HG03342 (cell line): ENCODE measurements at regions not wholly inside any gene's neighbourhood (a gene's known extent, or its start where the extent isn't known, plus 50 kb on each side); places are given as distances from the start of the nearest gene placed in this dataset.

Experiments used
- ATAC-seq: cut with Tn5 transposase; IDR thresholded peaks from one replicate; pipeline ENCODE4 v1.9.1; 2021; ENCODE audit warnings: mild to moderate bottlenecking, moderate library complexity; ENCODE audit not compliant: unreplicated experiment

DNA sequence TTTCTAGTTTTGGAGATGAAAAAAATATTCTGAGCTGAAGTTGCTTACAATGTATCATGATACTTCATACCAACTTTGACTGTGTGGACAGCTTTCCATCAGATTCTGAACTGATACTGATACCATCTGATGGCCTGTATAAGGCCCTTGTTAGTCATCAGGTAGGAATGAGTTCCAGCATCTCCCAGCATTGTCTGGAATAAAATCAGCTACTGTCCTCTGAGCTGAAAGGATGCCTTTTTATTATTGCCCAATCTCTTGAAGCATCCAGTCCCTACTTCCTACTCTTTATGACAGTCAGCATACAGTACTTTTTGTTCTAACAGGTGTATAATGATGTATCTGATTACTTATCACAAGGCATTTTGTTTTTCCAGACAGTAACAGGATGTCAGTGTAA is 70.6 kb upstream of the EYA4 start:
- ATAC-seq = no peak

DNA sequence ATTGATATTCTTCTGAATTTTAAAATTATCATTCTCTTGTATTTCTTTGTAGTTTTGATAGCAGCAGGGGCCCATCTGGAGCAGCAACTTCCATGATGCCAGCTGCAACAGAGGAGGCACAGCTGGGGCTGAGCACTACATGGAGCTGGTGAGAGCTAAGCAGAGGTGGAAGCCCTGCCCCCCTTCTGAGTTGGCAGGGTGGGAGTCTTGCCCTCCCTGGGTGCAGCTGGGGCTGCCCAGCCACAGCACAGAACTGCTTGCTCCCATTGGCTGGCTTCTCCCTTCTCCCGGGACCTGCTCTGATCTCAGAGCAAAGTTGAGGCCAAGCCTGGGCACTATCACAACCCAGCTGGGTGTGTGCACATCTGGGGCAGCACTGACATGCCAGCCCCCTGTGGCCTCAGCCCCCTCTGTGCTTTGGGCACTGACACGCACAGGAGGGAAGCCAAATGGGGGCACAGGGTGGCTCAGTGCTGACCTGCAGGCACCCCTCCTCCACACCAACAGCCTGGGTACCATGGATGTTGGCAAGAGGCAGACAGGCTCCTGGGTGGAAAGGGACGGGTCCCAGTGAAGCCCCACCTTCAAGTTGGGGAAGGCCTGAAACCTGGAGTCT is 69.1 kb upstream of the EYA4 start:
- ATAC-seq = no peak

DNA sequence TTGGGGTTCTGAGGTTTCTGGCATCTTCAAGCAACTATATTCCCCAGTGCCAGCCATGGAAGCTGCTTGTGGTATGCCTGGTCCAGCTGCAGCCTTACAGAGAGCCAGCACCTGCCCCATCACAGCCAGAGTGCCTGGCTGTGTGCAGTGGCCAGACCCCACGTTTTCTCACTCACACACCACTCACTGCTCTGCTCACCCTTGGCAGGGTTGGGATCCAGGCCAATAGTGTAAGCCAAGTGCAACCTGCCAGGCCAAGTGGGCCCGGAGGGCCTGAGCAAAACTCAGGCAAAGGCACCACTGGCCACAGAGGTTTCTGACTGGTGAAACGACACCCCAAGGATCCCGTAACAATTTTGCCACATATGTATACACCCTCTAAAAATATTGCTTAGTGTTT is 67.9 kb upstream of the EYA4 start:
- no peak for ATAC-seq

DNA sequence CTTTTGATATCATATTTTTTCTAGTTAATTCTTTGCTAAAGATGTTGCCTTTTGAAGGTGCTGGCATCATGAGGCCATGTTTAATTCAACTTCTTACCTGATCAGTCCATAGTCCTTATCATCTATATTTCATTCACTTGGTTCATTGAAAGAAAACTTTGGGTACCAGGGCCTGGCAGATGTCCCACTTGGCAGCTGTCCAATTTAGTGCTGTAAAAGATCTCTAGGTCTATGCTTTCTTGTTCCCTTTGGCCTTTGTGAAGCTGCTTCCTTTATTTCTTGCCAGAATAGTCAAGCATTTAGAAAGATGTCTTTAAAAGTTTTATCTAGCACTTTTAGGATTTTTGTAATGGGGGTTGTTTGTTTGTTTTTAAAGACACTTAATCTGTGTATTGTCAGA is 61.7 kb upstream of the EYA4 start:
- no peak for ATAC-seq

DNA sequence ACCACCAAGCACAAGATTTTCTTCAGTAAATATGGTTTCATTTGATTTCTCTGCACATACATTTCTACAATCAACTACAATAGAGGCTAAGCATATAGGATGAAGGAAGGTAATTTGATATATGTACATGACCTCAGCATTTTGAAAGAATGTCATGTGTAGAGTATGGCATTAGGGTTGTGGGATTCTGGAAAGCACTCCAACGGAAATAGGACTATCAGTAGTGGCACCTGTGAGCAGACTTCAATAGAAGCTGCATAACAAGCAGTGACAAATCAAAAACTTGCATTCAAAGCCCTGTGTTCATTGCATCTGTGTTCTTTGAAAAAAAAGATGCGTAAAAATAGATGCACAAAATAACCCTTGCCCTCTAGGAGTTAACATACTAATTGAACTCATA is 57.5 kb upstream of the EYA4 start:
- no peak for ATAC-seq

DNA sequence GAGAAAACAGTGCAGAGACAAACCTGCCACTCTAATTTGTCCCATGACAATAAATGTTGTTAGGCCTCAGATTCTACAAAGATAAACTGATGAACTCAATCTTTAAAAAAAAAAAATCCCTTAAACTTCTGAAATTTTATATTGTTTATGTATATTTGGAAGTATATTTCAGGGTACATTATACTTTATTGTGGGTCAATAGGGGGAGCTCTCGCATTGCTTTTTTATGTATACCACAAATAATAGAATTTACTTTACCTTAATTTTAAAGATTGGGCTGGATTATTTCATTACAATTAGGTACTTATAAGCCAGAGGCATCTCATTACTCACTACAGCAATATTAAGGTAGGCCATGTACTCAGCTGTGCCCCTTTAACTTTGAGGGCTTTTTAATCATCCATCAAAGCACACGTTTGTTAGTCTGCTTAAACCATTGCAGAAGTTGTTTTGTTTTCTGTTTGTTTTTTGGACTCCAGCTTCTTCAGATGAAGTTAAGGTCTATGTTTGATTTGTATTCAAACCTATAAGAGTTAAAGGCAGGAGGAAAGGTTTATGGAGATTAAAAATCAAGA is 56.3 kb upstream of the EYA4 start:
- ATAC-seq = no peak

DNA sequence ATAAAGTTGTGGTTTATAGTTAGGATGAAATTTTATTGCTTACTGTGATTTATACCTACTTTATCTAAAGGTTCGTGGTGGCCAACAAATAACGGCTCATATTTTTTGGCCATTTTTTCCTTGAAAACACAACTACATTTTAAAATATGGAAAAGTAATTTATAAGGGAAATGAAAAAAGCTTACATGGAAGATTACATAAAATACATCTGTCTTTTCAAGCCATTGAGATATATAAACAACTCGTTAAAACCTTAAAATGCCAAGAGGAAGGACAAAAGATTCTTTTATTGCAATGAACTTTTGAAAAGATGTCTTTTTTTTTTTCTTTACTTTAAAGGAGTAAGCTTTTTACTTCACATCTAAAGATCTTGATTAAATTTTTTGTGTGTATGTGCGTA is 55.4 kb upstream of the EYA4 start:
- ATAC-seq = no peak

DNA sequence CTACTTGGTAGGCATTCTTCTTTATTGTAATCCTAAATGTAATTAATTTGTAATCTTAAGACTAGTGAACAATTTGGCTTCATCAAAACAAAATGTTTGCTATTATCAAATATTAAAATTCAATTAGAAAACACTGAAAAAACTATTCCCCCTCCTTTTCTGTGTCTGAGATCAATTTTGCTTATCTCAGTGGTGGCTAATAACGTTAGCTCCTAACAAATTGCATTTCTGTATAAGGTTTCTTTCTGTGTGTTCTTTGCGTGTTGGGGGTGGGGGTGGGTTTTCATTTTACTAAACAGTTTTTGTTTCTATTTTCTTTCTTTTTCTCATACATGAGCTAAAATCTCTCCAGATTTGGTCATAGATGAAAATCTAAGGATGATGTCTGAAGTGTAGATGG is 54.0 kb upstream of the EYA4 start:
- ATAC-seq = no peak

DNA sequence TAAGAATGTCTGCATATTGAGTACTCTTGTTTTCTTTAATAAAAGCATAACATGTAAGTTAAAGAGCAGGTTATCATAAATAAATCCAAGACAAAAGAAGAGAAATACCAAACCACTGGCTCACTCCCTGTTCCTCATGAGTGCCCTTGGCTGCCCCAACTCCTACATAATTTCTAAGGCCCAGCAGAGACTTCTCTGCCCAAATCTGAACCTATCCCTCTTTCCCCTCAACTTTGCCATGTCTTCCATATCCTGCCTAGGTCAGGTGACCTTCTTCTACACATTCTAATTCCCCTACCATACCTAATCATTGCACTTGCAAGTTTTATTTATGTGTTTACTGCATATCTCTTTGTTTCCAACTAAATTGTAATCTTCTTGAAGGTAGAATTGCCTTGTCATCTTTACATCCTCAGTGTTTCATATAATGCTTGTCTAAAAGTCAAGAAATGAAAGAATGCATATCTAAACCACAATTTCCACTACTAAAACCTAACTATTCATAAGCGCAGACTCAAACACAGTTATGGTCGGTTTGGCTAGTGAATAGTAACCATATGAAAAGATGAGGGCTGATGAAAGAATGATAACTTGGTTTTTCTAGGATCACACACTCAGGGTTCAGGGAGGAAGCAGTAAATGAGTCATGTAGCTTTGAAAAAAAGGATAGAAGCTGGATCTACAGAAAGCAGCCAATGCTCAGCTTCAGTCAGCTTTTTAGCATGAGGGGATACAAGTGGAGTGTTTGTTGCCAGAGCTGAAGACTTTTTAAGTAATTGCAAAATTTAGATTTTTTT is 53.3 kb upstream of the EYA4 start:
- ATAC-seq = no peak

DNA sequence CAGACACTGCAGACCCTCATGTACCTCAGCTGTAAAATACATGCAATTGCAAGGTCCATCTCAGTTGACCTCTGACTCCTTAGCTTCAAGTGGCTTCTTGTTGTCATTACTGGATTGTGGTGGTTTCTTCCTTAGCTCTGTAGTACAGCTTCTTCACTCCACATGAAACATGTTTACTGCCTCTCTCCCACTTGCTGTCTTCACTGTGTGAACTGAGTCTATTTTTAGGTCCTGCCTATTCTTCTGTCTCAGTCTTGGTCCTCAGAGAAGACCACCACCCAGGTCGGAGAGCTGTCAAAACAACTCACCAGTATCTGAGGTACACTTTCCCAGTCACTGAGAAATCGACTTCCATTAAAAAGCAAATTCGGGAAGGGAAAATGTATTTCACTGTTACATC is 50.2 kb upstream of the EYA4 start:
- ATAC-seq = no peak

DNA sequence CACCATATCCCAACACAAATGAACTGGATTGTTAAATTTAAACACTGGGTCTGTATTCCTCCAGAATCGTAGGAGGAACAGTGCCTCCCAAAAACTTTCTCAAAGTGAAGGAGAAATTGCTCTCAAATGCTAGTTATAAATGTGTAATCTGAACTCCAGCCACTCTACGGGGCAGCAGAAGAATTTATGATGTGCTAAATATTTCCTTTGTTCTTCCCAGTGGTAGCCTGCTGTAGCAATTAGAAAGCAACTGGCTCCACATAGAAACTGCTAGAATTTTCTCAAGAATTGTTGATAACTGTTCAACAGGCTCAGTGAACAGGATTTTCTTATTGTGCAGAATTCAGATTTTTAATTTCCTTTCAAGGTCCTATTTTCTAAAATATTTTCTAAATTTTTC is 49.8 kb upstream of the EYA4 start:
- ATAC-seq = no peak
